ENCODE measurements at regions not wholly inside any gene's neighbourhood (a gene's known extent, or its start where the extent isn't known, plus 50 kb on each side); places are given as distances from the start of the nearest gene placed in this dataset.

DNA sequence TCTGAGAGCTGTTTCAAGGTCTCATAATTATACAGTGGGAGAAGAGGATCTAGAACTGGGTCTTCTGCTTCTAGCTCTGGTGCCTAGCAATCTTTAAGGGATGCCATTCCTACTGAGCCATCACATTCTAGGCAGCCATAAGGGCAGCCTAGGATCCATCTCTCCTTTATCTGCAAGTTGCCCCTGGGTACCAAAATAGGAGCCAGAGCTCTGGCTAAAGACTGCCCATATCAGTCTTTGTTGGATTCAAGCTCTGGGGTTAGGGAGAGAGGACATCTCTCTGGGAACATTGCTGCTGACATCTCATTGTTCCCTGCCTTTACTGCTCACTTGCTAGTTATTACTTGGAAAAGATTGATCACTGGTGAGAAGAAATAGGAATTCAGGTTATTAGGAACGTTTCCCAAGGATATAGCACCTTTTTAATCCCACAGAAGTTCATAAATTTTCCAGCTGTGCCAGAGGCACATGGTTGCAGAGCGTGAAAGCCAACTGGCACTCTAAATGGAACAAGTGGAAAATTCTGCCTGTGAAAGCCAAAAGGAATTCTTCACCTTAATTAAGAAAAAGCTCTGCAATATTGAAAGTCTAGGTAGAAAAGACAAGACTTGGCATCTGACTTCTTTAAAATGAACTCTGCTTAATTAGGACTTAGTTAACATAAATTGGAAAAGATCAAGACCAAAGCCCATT lies 102.2 kb downstream of the CDC42EP3 start:
- H3K27ac ChIP-seq (ENCODE audit: low read depth in 2 of 2, low read length in 2 of 2): no peak overlapping the region
- no peak overlapping the region for H3K9ac ChIP-seq (ENCODE audit: low read length in 3 of 3)
- no peaks in the 10 kb centered on the region for H3K4me1 ChIP-seq (ENCODE audit: control insufficient read depth in 2 of 3, insufficient read depth in 2 of 3, low read depth in 1 of 3, low read length in 3 of 3)
- DNase-seq: no peak
- no peaks in the 10 kb centered on the region for H3K27me3 ChIP-seq (ENCODE audit: control insufficient read depth, insufficient read depth, low read length)
- no peak for FAIRE-seq
- H3K9me3 ChIP-seq (ENCODE audit: control insufficient read depth in 2 of 3, insufficient read depth in 1 of 3, low read length in 3 of 3): no peaks in the 10 kb centered on the region
- intact Hi-C loops (cut with DNase I): no loop called here
- no peaks in the 10 kb centered on the region for H3K36me3 ChIP-seq (ENCODE audit: control insufficient read depth in 2 of 3, insufficient read depth in 3 of 3, low read length in 3 of 3)
- H3K4me3 ChIP-seq (ENCODE audit: low read length in 3 of 3): no peak overlapping the region
- TF ChIP-seq, protein P1, sequence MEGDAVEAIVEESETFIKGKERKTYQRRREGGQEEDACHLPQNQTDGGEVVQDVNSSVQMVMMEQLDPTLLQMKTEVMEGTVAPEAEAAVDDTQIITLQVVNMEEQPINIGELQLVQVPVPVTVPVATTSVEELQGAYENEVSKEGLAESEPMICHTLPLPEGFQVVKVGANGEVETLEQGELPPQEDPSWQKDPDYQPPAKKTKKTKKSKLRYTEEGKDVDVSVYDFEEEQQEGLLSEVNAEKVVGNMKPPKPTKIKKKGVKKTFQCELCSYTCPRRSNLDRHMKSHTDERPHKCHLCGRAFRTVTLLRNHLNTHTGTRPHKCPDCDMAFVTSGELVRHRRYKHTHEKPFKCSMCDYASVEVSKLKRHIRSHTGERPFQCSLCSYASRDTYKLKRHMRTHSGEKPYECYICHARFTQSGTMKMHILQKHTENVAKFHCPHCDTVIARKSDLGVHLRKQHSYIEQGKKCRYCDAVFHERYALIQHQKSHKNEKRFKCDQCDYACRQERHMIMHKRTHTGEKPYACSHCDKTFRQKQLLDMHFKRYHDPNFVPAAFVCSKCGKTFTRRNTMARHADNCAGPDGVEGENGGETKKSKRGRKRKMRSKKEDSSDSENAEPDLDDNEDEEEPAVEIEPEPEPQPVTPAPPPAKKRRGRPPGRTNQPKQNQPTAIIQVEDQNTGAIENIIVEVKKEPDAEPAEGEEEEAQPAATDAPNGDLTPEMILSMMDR (IDR thresholded peaks at IDR 0.05; ENCODE audit: borderline replicate concordance, extremely low read depth, insufficient read depth): no peak

DNA sequence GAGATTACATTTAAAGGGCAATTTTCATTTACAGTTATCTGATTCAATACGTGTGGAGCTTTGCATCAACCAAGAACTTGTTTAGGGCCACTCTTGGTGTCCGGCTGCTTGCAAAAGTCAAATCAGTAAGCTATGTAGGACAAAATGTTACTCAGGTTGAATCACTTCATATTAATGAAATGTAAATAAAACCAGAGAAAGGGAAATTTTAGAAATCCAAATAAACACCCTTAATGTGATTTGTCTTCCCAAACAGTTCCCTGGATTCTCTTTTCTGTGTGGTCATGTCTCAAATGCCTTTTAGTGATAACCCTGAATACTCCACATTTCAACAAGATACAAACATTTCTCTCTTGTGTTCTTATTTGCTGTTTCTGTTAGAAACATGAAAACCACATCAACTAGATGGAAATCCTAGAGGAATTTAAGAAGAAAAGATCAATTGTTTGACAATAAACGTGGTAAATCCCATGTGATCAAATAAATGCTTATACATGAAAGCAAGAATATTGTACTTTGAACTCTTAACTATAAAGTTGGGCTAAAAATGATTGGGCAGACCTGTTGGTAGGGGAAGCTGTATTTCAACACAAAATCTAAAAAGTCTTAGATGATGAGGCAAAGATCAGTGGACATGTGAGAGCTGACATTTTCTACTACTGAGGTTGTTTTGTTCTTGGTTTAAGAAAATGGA lies 101.3 kb downstream of the CDC42EP3 start:
- H3K4me1 ChIP-seq (ENCODE audit: control insufficient read depth in 2 of 3, insufficient read depth in 2 of 3, low read depth in 1 of 3, low read length in 3 of 3): no peaks in the 10 kb centered on the region
- DNase-seq (no peak), FAIRE-seq (no peak)
- no peak overlapping the region for H3K27ac ChIP-seq (ENCODE audit: low read depth in 2 of 2, low read length in 2 of 2)
- no peaks in the 10 kb centered on the region for H3K9me3 ChIP-seq (ENCODE audit: control insufficient read depth in 2 of 3, insufficient read depth in 1 of 3, low read length in 3 of 3)
- intact Hi-C loops (cut with DNase I): no loop called here
- no peaks in the 10 kb centered on the region for H3K36me3 ChIP-seq (ENCODE audit: control insufficient read depth in 2 of 3, insufficient read depth in 3 of 3, low read length in 3 of 3)
- TF ChIP-seq, protein P1 (IDR thresholded peaks at IDR 0.05; ENCODE audit: borderline replicate concordance, extremely low read depth, insufficient read depth): no peak
- no peak overlapping the region for H3K4me3 ChIP-seq (ENCODE audit: low read length in 3 of 3)
- no peaks in the 10 kb centered on the region for H3K27me3 ChIP-seq (ENCODE audit: control insufficient read depth, insufficient read depth, low read length)
- no peak overlapping the region for H3K9ac ChIP-seq (ENCODE audit: low read length in 3 of 3)

GRCh38 chr2:37570773-37571586 lies 100.5 kb downstream of the CDC42EP3 start:
- Histone ChIP-seq H3K27me3 (ENCODE audit: control insufficient read depth, insufficient read depth, low read length) (no peaks in the 10 kb centered on the region), H3K27ac (ENCODE audit: low read depth in 2 of 2, low read length in 2 of 2) (no peak overlapping the region), H3K4me3 (ENCODE audit: low read length in 3 of 3) (no peak overlapping the region), H3K4me1 (ENCODE audit: control insufficient read depth in 2 of 3, insufficient read depth in 2 of 3, low read depth in 1 of 3, low read length in 3 of 3) (no peaks in the 10 kb centered on the region), H3K9ac (ENCODE audit: low read length in 3 of 3) (no peak overlapping the region), H3K9me3 (ENCODE audit: control insufficient read depth in 2 of 3, insufficient read depth in 1 of 3, low read length in 3 of 3) (no peaks in the 10 kb centered on the region), H3K36me3 (ENCODE audit: control insufficient read depth in 2 of 3, insufficient read depth in 3 of 3, low read length in 3 of 3) (no peaks in the 10 kb centered on the region)
- no peak for DNase-seq
- TF ChIP-seq, protein P1 (IDR thresholded peaks at IDR 0.05; ENCODE audit: borderline replicate concordance, extremely low read depth, insufficient read depth): no peak
- FAIRE-seq: no peak
- intact Hi-C loops (cut with DNase I): no loop called here

Measured in kidney (tissue), 13 donors.